Neural crest cell (in vitro differentiated cells): ENCODE measurements at regions not wholly inside any gene's neighbourhood (a gene's known extent, or its start where the extent isn't known, plus 50 kb on each side); places are given as distances from the start of the nearest gene placed in this dataset.
A peak's percentile ranks its signal among the peaks of the same experiment; 100 is the strongest.

Experiments used
- DNase-seq: peaks from one replicate; pipeline ENCODE4 v3.0.0; 2021; ENCODE audit warnings: low read depth, mixed read lengths, low spot score
- H3K27ac Mint-ChIP-seq: one replicate; pipeline ENCODE4 v1.8.0; 2021; ENCODE audit warnings: mild to moderate bottlenecking, mixed read lengths; ENCODE audit not compliant: unreplicated experiment
- H3K27me3 Mint-ChIP-seq: 2 replicates; pipeline ENCODE4 v1.8.0; 2021; ENCODE audit warnings: low read depth, mild to moderate bottlenecking, mixed read lengths
- H3K36me3 Mint-ChIP-seq: 2 replicates; pipeline ENCODE4 v1.8.0; 2021; ENCODE audit warnings: low read depth, mild to moderate bottlenecking, mixed read lengths
- H3K4me1 Mint-ChIP-seq: 2 replicates; pipeline ENCODE4 v1.8.0; 2021; ENCODE audit warnings: mixed read lengths
- H3K4me3 Mint-ChIP-seq: one replicate; pipeline ENCODE4 v1.8.0; 2021; ENCODE audit warnings: mild to moderate bottlenecking, mixed read lengths
- H3K9me3 Mint-ChIP-seq: 2 replicates; pipeline ENCODE4 v1.8.0; 2021; ENCODE audit warnings: mixed read lengths
- TF ChIP-seq, protein P1 (sequence below): fragments of 200-600 bp; sonication (generic); conservative IDR thresholded peaks from 2 replicates; pipeline ENCODE4 v1.5.0; 2021; ENCODE audit warnings: antibody characterized with exemption, mild to moderate bottlenecking

DNA sequence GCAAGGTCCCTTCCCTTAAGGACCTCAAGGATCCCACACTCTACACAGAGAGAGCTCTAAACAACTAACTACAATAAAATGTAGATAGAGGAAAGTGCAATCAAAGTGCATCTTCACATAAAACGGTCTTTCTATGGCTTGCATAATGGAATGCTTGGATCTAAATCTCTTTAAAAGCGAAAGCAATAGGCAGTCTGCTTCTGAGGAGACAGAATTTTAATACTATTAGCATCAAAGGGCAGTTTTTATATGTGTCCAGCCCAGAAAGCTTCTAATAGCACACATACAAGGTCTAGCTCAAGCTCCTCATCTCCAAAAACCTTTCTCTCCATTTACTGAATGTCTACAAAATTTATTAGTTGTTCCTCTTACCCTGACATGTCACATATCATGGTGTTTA lies 101.5 kb upstream of the C1GALT1 start:
- no peaks in the 10 kb centered on the region for H3K9me3 Mint-ChIP-seq
- H3K4me3 Mint-ChIP-seq: no peak overlapping the region
- H3K4me1 Mint-ChIP-seq: no peaks in the 10 kb centered on the region
- peaks cover 7% of the 10 kb centered on the region for H3K27me3 Mint-ChIP-seq
- H3K36me3 Mint-ChIP-seq: peaks cover 5% of the 10 kb centered on the region
- TF ChIP-seq, protein P1, sequence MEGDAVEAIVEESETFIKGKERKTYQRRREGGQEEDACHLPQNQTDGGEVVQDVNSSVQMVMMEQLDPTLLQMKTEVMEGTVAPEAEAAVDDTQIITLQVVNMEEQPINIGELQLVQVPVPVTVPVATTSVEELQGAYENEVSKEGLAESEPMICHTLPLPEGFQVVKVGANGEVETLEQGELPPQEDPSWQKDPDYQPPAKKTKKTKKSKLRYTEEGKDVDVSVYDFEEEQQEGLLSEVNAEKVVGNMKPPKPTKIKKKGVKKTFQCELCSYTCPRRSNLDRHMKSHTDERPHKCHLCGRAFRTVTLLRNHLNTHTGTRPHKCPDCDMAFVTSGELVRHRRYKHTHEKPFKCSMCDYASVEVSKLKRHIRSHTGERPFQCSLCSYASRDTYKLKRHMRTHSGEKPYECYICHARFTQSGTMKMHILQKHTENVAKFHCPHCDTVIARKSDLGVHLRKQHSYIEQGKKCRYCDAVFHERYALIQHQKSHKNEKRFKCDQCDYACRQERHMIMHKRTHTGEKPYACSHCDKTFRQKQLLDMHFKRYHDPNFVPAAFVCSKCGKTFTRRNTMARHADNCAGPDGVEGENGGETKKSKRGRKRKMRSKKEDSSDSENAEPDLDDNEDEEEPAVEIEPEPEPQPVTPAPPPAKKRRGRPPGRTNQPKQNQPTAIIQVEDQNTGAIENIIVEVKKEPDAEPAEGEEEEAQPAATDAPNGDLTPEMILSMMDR: no peak
- H3K27ac Mint-ChIP-seq: no peak overlapping the region
- DNase-seq: no peak

DNA sequence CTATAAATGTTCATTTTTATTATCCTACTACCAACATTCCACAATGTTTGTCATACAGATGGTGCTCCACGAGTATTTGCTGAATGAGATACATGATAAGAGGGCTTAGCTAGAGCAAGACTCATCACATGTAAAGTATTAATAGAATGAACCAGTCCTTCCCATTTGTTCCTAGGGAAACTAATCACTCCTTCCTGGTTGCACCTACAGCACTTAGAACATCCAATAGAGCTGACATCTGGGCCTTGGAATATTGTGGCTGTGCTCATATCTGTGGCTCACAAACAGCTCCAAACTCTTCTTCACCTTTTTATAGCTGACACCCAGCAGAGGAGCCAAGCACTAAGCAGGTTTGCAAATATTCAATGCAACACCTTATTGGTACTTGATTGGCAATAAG lies 91.9 kb upstream of the C1GALT1 start:
- peaks cover 3% of the 10 kb centered on the region for H3K36me3 Mint-ChIP-seq
- no peak overlapping the region for H3K27ac Mint-ChIP-seq
- H3K27me3 Mint-ChIP-seq: peaks cover 9% of the 10 kb centered on the region
- peaks cover 9% of the 10 kb centered on the region for H3K9me3 Mint-ChIP-seq
- H3K4me1 Mint-ChIP-seq: no peaks in the 10 kb centered on the region
- DNase-seq: no peak
- no peak overlapping the region for H3K4me3 Mint-ChIP-seq
- TF ChIP-seq, protein P1: no peak

DNA sequence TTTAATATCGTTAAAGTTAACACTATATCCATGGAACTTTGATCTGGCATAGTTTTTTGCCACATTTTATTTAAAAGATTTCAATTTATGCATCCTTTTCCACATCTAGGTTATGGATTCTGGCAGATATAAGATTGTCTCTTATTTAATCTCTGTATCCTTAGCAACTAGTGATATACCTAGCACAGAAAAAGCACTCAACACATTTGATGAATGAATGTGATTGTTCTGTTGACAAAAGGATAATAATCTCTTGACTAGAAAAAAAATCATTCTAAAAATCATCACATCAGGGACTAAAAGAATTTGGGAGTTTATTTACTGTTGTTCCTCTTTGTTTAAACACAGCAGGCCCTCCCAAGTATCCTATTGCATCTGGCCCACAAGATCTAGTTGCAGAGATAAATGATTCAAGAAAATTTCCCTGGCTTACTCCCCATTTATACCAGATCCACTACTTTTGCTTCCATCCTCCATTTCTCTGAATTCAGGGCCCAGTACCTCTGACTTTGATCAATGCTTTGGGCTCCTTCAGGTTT lies 84.0 kb upstream of the C1GALT1 start:
- Mint-ChIP-seq H3K36me3 (no peaks in the 10 kb centered on the region), H3K27me3 (no peaks in the 10 kb centered on the region)

DNA sequence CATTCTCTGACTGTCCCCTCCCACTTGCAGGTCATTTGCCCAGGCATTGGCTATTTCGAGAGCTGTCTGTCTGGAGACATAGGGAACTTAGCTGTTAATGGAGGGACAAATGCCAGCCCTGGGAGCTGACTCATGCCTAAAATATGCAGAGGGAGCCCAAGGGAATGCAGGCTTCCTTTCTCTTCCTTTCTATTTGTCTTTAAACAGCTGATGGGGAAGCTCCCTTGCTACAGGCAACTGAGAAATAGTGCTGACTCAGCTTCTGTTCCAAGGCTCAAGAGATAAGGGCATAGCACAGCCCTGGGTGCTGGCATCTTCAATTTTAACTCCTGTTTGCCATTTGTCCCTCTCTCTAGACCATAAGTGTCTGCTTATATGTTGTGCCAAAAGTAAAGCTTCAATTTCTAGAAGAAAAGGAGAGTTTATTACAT lies 82.7 kb upstream of the C1GALT1 start:
- TF ChIP-seq, protein P1: no peak
- Mint-ChIP-seq H3K4me1 (peaks cover 30% of the 10 kb centered on the region), H3K27me3 (no peaks in the 10 kb centered on the region), H3K4me3 (no peak overlapping the region), H3K36me3 (no peaks in the 10 kb centered on the region), H3K27ac (peak overlapping the region; percentile 21), H3K9me3 (no peaks in the 10 kb centered on the region)
- DNase-seq: peak; percentile 18

More for the DNA sequence above, 84.0 kb upstream of the C1GALT1 start:
- H3K4me1 Mint-ChIP-seq: peaks cover 30% of the 10 kb centered on the region
- DNase-seq: no peak
- H3K9me3 Mint-ChIP-seq: no peaks in the 10 kb centered on the region
- no peak overlapping the region for H3K4me3 Mint-ChIP-seq
- TF ChIP-seq, protein P1: no peak
- no peak overlapping the region for H3K27ac Mint-ChIP-seq

DNA sequence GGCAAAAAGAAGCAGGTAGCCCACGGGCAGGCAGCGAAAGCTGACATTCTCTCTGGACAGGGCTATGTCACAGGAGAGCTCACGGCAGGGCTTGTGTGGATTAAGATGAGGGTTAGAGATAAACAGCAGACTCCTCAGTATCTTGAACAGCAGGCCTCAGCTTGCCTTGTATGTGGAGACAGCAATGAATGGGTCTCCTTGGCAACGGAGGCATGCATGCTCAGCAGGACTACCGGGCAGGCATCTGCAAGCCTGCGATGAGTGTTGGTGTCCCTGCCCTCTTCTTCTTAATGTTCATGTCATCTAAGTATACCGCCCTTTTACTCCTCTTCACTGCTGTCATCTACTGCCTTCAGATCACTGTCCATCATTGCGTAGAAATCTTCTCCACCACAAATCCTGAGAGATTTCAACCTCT lies 81.9 kb upstream of the C1GALT1 start:
- no peaks in the 10 kb centered on the region for H3K36me3 Mint-ChIP-seq
- no peaks in the 10 kb centered on the region for H3K9me3 Mint-ChIP-seq
- H3K27ac Mint-ChIP-seq: peak overlapping the region; percentile 1
- DNase-seq: no peak
- H3K4me3 Mint-ChIP-seq: no peak overlapping the region
- TF ChIP-seq, protein P1: no peak
- H3K27me3 Mint-ChIP-seq: no peaks in the 10 kb centered on the region
- H3K4me1 Mint-ChIP-seq: peaks cover 30% of the 10 kb centered on the region
